ENCODE measurements at regions not wholly inside any gene's neighbourhood (a gene's known extent, or its start where the extent isn't known, plus 50 kb on each side); places are given as distances from the start of the nearest gene placed in this dataset.

- intact Hi-C loops (cut with micrococcal nuclease) (no loop called here), dilution Hi-C loops (cut with MboI; ENCODE audit: extremely low pct_ligation_motif_present, low sequenced_read_pairs) (no loop called here)
- Histone ChIP-seq H3K4me1 (ENCODE audit: control insufficient read depth, extremely low read depth, insufficient read depth, low read length) (peaks cover 8% of the 10 kb centered on the region), H3K4me2 (ENCODE audit: insufficient read depth, low read length) (no peak overlapping the region), H2AFZ (ENCODE audit: low read depth, low read length) (no peak overlapping the region), H3K4me3 (replicated peaks in 1 of 3; ENCODE audit: insufficient read depth in 1 of 3, low read depth in 1 of 3, low read length in 3 of 3) (no peak overlapping the region), H3K27ac (ENCODE audit: insufficient read depth, low read depth, low read length) (no peak overlapping the region), H3K36me3 (ENCODE audit: control insufficient read depth in 2 of 2, extremely low read depth in 1 of 2, insufficient read depth in 2 of 2, low read length in 2 of 2) (no peaks in the 10 kb centered on the region), H3K9ac (replicated peaks; ENCODE audit: extremely low read depth, insufficient read depth, low read length) (no peak overlapping the region), H4K20me1 (replicated peaks; ENCODE audit: control insufficient read depth, extremely low read depth, insufficient read depth, low read length) (no peaks in the 10 kb centered on the region), H3K79me2 (ENCODE audit: control insufficient read depth, insufficient read depth, low read length) (no peaks in the 10 kb centered on the region), H3K9me1 (replicated peaks; ENCODE audit: control insufficient read depth, extremely low read depth, insufficient read depth, low read length) (no peaks in the 10 kb centered on the region), H3K27me3 (ENCODE audit: control insufficient read depth in 2 of 2, insufficient read depth in 2 of 2, low read length in 2 of 2) (no peaks in the 10 kb centered on the region), H3K9me3 (replicated peaks; ENCODE audit: control insufficient read depth, insufficient read depth, low read length) (no peaks in the 10 kb centered on the region)
- DNase-seq (ENCODE audit: low read depth, low spot score) (no peak), FAIRE-seq (no peak)
- POLR2A ChIA-PET, result no interaction called here
- no peak for TF ChIP-seq POLR2AphosphoS5 (IDR thresholded peaks at IDR 0.05; ENCODE audit: insufficient read depth, low read depth, low read length)
- TF ChIP-seq, protein P1, sequence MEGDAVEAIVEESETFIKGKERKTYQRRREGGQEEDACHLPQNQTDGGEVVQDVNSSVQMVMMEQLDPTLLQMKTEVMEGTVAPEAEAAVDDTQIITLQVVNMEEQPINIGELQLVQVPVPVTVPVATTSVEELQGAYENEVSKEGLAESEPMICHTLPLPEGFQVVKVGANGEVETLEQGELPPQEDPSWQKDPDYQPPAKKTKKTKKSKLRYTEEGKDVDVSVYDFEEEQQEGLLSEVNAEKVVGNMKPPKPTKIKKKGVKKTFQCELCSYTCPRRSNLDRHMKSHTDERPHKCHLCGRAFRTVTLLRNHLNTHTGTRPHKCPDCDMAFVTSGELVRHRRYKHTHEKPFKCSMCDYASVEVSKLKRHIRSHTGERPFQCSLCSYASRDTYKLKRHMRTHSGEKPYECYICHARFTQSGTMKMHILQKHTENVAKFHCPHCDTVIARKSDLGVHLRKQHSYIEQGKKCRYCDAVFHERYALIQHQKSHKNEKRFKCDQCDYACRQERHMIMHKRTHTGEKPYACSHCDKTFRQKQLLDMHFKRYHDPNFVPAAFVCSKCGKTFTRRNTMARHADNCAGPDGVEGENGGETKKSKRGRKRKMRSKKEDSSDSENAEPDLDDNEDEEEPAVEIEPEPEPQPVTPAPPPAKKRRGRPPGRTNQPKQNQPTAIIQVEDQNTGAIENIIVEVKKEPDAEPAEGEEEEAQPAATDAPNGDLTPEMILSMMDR (IDR thresholded peaks at IDR 0.05; ENCODE audit: extremely low read depth in 1 of 2, insufficient read depth in 1 of 2, low read depth in 1 of 2, low read length in 2 of 2), result no peak
- TF ChIP-seq FOS (IDR thresholded peaks at IDR 0.05; ENCODE audit: borderline replicate concordance, insufficient read depth, low read length), result no peak
- TF ChIP-seq GATA2 (IDR thresholded peaks at IDR 0.05; ENCODE audit: insufficient read depth, insufficient read length, low read depth, low read length), result no peak
- TF ChIP-seq POLR2A (IDR thresholded peaks at IDR 0.05; ENCODE audit: low read depth, low read length), result no peak
- TF ChIP-seq, protein P2, sequence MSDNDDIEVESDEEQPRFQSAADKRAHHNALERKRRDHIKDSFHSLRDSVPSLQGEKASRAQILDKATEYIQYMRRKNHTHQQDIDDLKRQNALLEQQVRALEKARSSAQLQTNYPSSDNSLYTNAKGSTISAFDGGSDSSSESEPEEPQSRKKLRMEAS (IDR thresholded peaks at IDR 0.05; ENCODE audit: insufficient read depth, insufficient read length), result no peak
- no peak for TF ChIP-seq JUN (IDR thresholded peaks at IDR 0.05; ENCODE audit: borderline replicate concordance, insufficient read depth, insufficient read length, low read depth)
- no peak for TF ChIP-seq EZH2 (IDR thresholded peaks at IDR 0.05; ENCODE audit: borderline replicate concordance, low read depth, low read length, severe bottlenecking)
- no peak for TF ChIP-seq MYC (IDR thresholded peaks at IDR 0.05; ENCODE audit: low read depth, low read length)
- no TSS peak for BruUV-seq (replicated peaks)
- CTCF ChIA-PET, result no interaction called here
These were observed 57.0 kb upstream of the MSN start for GRCh38 chrX:65610481-65610880.
